Right ventricle myocardium superior (tissue), 1 donor: ENCODE measurements at regions not wholly inside any gene's neighbourhood (a gene's known extent, or its start where the extent isn't known, plus 50 kb on each side); places are given as distances from the start of the nearest gene placed in this dataset.
"Not testable (repeated sequence)": the region's sequence is repeated elsewhere in the genome, so short reads cannot be mapped to it uniquely, and the experiment has no call there.

Source experiments
- ATAC-seq: fragments of 200-7000 bp; cut with Tn5 transposase; one replicate; pipeline ENCODE4 v1.9.1; 2020; ENCODE audit warnings: mild to moderate bottlenecking; ENCODE audit not compliant: poor library complexity
- DNase-seq: peaks from one replicate; pipeline ENCODE4 v3.0.0-alpha.2; 2020
- intact Hi-C: fragments of 100-400 bp; cut with DNase I; formaldehyde crosslinking; loops from one replicate; pipeline ENCODE4 v1.11.2; 2022
- donor health status: DM: no; HTN: yes; CAD: no; lungs with severe emphysema.

DNA sequence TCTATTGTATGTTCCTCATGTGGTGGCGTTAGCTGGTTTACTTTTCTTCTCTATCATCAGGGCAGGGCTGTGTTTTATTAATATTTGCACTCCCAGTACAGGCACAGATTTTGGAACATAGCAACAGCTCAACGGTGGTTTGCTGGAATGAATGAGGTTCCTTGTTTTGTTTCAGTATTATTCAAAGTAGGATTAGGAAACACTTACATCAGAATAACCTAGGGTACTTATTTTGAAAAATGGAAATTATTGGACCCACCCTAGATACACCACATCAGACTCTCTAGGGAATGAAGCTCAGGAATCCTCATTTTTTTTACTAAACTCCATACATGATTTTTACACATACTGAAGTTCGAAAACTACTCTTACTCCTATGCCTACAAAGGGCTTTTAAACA lies 108.8 kb upstream of the ENPEP start:
- intact Hi-C loops = no loop called here
- no peak for ATAC-seq

DNA sequence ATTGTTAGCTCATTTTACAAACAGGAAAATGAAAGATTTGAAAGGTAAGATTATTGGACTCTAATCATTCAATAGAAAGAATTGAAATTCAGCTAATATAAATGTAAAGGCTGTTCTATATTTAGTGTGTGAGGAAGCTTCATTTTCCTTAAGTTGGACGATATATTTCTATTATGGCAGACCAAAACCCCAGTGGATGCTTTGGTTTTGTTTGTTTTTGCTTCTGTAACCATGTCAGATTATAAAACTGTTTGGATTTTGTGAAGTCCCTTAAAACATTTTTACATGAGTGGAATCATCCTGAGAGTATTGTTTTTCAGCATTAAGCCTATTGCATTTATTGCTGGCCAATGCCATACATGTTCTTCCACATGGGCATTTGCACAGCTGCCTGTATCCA lies 110.2 kb upstream of the ENPEP start:
- DNase-seq (no peak), ATAC-seq (no peak)
- intact Hi-C loops = no loop called here

More for the DNA sequence above, 108.8 kb upstream of the ENPEP start:
- no peak for DNase-seq

DNA sequence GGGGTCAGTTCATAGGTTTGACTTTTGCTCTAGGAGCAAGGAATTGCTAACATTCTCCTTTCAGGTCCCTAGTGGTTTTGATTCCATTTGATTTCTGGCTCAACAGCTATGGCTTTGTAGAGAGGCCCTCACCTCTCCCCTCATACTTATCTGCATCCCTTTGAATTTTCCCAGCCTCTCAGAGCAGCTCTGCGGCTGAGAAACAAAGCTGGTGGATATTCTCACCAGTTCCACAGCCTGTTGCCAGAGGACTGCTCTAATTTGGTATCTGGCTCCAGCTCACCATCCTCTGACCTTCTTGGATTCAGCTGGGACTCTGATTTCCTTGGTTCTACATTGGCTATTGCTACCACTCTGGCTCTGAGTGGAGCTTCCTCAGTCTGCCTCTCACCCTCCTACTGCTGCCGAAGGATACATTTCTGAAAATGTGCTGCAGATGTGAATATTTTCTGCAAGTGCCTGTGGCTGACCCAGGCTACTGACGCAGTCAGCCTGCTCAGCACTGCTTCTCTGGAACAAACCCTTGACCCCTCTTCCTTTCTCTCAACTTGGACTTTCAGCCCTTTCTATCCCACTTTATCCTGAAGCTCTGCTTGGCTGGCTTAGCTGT lies 110.9 kb upstream of the ENPEP start:
- peak; percentile 69 for ATAC-seq
- DNase-seq = no peak
- intact Hi-C loops = no loop called here

DNA sequence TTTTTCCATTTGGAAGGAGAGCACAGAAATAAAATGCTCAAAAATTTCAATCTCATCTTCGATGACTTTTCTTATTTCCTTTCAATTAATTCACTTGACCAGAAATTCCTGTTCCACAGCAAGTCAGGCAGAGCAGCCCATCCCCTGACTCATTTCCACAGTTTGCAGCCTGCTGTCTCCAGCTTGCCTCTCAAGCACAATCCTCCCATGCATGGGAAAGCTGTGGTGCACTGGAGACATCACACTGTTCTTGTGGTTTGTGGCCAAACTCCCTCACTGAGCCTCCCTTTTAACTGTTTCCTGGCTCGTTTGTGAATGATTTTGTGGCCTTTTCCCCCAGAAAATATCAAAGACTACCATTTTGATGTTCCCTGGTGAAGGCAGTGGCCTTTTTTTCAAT lies 114.0 kb upstream of the ENPEP start:
- intact Hi-C loops = no loop called here

DNA sequence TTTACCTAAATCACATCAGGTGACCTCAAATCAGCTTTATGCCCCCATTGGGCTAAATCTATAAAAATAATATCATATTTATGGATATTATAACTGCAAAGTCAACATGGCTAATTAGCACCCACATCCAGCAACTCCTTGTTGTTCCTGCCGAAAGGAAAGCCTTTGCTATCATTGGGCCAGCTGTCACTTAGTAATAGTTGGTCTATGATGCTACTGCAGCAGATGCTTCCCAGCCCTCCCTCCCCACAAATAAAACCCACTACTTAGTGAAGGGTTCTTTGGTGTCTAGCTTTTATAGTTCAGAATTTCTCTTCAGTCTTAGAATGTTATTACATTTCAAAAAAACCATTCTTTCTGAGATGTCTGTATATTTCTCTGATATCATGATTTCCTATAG lies 116.9 kb upstream of the ENPEP start:
- intact Hi-C loops = no loop called here
- no peak for ATAC-seq
- DNase-seq = no peak

More for the DNA sequence above, 114.0 kb upstream of the ENPEP start:
- DNase-seq = no peak
- ATAC-seq = no peak

DNA sequence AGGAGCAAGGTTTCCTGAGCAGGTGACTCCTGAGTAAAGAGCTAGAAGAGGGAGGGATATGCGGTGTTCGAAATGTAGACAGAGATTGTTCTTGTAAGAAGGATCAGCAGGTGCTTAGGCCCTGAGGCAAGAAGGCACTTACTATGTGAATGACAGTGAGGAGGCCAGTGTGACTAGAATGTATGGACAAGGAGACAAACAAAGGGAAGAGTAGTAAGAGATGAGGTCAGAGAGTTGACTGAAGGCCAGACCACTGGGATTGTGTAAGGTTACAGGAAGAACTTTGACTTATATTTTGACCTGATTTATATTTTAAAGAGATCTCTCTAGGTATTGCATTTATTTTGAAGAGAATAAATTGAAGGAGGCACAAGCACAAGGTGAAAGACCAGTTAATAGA lies 118.4 kb upstream of the ENPEP start:
- ATAC-seq (no peak), DNase-seq (no peak)
- intact Hi-C loops = no loop called here

DNA sequence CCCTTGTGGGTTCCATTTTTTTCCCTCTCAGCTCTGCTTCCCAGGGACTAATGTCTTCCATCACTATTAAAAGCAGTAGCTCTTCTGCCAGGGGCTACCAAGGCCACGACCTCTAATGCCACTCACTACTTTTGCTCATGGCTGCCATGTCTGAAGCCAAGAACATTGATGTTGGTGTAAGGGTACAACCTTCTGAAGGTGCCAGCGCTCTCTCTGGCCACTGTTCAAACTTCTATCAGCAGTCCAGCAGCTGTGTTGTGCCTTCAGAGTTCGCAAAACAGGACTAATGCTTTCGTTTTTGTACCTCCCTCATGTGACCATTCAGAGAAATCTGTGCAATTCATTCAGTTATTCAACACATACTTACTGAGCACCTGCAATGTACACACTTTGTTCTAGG lies 121.5 kb upstream of the ENPEP start:
- intact Hi-C loops = no loop called here
- no peak for DNase-seq
- ATAC-seq = no peak

DNA sequence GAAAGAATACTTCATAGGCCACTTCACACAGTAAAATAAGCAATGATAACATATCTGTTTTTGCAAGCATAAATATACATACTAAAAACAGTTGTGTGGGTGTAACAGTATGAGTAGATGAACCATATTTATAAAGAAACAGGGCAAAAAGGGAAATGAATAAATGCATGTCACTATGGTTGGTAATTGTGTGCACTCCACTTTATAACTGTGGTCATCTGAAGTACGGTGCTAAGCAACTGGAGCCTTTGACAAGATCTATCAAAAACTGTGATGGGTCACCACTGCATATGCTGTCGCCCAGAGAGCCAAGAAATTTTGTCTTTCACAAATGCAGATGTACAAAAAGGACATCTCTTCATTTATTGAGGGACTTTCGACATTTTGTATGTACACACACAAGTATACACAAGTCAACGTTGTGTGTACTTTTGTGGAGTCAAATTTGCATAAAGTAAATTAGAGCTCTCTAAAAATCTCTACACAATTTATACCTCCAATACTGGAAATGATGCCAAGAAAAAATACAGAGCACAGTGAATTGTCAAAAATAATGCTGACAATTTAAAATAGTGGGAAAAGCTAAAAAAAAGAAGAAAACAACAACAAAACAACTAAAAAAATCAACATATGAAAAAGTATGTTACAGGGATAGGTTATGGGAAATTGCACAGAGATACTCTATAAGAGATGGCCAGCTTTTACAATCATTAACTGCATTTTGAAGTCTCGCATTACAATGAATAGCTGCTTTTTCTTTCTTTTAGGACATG lies 123.1 kb upstream of the ENPEP start:
- no peak for DNase-seq
- intact Hi-C loops = no loop called here
- ATAC-seq = no peak

DNA sequence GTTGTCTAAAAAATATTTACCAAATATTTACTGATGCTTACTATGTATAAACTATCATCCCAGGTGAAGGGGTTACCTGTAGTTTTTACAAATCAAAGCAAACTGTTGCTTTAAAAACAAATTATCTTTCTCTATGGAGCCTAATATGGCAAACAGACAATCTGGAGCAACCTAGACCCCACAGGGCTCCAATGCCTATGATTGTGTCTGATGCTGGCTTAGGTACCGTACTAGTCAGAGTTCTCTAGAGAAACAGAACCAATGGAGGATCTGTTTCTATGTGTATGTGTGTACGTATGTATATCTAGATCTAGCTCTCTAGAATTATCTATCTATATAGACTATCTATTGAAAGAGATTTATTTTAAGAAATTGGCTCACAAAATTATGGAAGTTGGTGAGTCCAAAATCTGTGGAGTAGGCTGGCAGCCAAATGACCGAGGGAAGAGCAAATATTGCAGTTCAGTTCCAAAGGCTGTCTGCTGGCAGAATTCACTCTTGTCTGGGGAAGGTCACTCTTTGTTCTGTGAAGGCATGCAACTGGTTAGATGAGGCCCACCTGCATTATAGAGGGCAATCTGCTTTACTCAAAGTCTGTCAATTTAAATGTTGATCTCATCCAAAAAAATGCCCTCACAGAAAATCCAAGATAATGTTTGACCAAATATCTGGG lies 127.1 kb upstream of the ENPEP start:
- DNase-seq (no peak), ATAC-seq (no peak)
- intact Hi-C loops = no loop called here

DNA sequence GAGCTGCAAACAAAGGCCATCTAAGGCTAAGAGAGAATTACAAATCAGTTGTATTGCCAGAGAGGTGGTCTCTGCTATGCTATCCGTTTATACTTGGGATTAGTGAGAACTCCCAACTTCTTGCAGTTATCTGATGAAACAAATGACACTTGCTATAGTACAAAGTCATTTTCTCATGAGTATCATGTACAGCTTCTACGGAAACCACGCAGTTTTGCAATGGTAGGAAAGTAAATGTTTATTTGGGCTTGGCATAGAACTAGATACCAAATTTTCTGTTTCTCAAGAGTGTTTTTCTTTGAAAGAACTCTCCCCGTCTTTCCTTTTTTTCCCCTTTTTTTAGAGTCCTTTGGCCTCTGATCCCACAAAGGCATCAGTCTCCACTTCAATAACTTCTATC lies 128.2 kb upstream of the ENPEP start:
- no peak for DNase-seq
- intact Hi-C loops = no loop called here
- no peak for ATAC-seq

DNA sequence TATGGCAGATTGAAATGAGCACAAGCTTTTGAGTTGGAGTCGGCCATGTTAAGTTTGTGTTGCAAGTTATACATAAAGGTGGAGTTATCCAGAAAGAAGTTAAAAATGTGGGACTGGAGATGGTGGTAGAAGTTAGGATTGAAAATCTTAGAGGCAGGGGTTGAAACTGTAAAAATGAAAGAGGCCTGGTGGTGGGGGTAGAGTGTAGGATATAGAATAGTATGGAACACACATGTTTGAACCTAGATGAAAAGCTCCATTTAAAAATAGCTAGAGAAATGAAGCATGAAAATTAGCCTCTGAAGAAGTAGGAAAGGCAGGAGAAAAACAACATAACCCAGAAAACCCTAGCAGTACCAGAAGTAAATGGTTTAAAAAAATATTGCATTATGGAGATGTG lies 131.8 kb upstream of the ENPEP start:
- peak; percentile 59 for ATAC-seq
- DNase-seq = no peak
- intact Hi-C loops = loop anchor here (5.0 kb wide), 1 partner anchor 168 kb away; no protein-coding TSS in a partner anchor

DNA sequence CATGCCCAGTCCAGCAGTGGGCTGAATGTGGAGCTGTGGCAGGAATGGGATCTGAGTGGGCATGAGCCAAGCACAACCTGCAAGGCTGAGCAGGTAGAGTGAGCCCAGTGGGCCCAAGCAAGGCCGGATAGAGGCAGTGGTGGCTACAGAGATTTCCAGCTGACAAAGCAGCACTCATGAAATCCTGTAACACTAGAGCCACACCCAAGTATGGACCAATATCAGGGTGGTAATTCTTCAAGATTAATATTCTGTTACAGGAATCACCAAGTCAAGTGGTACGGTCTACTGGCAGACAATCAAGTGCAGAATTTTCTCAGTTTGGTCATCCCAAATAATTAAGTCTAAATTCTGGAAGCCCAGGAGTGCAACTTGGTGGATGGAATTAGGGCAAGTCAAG lies 132.4 kb upstream of the ENPEP start:
- ATAC-seq = no peak
- intact Hi-C loops = loop anchor here (5.0 kb wide), 1 partner anchor 169 kb away; no protein-coding TSS in a partner anchor

DNA sequence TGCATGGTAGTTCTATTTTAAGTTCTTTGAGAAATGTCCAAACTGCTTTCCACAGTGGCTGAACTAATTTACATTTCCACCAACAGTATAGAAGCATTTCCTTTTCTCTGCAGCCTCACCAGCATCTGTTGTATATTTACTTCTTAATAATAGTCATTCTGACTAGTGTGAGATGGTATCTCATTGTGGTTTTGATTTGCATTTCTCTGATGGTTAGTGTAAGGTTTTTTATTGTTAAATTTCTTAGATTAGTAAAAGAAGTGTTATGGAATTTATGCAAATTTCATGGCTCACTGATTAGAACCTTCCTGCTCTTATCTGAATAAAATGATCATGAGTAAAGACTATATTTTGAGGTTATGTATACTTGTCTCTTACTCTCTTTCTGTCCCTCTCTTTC lies 134.8 kb upstream of the ENPEP start:
- intact Hi-C loops = loop anchor here (5.0 kb wide), 1 partner anchor 171 kb away; no protein-coding TSS in a partner anchor
- DNase-seq, ATAC-seq: not testable (repeated sequence)

More for the DNA sequence above, 132.4 kb upstream of the ENPEP start:
- DNase-seq = no peak

DNA sequence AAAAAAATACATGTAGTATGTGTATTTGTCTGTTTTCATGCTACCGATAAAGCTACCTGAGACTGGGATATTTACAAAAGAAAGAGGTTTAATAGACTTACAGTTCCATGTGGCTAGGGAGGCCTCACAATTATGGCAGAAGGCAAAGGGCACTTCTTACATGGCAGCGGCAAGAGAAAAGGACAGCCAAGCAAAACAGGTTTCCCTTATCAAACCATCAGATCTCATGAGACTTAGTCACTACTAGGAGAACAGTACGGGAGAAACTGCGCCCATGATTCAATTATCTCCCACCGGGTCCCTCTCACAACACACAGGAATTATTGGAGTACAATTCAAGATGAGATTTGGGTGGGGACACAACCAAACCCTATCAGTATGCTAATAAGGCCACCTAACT lies 137.0 kb upstream of the ELOVL6 start:
- DNase-seq (no peak), ATAC-seq (no peak)
- intact Hi-C loops = no loop called here

DNA sequence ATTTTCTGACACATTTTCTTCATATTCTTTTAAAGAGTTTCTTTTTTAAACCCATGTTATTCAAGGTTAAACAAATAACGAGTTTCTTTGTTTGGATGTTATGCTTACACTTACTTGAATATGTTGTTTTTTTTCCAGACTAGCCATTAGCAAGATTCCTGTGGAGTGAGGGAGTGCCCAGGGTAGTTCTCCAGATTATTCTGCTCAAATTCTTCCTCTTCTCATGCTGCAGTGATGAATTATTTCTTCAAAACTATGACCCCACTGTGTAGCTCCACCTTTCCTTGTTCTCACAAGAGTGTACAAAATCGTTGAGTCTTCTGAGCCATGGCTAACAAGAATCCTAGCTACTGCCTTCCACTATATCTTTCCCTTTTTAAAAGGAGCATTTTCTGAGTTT lies 134.1 kb upstream of the ELOVL6 start:
- intact Hi-C loops = no loop called here
- ATAC-seq (no peak), DNase-seq (no peak)

DNA sequence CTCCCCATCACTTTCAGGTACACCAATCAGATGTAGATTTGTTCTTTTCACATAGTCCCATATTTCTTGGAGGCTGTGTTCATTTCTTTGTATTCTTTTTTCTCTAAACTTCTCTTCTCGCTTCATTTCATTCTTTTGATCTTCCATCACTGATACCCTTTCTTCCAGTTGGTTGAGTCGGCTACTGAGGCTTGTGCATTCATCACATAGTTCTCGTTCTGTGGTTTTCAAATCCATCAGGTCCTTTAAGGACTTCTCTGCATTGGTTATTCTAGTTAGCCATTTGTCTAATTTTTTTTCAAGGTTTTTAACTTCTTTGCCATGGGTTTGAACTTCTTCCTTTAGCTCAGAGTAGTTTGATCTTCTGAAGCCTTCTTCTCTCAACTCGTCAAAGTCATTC lies 128.0 kb upstream of the ELOVL6 start:
- ATAC-seq, intact Hi-C loops, DNase-seq: not testable (repeated sequence)

DNA sequence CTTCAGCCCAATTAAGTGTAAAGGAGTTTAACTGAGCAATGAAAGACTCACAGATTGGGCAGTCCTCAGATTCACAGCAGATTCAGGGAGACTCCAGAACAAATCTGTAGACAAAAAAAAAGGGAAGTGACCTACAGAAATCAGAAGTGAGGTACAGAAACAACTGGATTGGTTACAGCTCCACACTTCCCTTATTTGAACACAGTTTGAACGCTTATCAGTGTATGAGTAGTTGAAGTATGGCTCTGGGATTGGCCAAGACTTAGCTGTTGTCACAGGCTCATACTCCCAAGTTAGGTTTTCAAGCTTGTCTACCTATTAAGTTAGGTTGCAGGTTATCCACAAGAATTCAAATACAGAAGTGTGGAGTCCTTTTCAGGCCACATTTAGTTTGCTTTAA lies 112.4 kb upstream of the ELOVL6 start:
- intact Hi-C loops = loop anchor here (10.0 kb wide), 1 partner anchor 204 kb away; no protein-coding TSS in a partner anchor
- ATAC-seq = no peak
- no peak for DNase-seq

DNA sequence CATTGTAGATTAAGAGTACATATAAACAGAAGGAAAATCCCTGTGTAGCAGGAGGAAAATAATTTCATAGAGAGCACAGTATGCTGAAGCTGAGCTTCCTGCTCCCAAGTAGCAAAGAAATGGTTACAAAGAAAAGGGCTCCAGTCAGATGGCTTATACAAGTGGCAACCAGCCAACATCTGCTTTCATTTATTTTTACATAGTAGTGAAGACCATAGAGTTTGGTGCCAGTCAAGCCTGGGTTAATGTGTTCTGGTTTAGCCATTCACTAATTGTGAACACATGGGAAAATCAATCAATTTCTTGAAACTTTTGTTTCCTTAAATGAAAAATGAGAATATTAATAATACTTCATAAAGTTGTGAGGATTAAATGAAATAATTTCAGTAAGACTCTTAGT lies 111.3 kb upstream of the ELOVL6 start:
- DNase-seq (no peak), ATAC-seq (no peak)
- intact Hi-C loops = loop anchor here (10.0 kb wide), 1 partner anchor 205 kb away; no protein-coding TSS in a partner anchor

DNA sequence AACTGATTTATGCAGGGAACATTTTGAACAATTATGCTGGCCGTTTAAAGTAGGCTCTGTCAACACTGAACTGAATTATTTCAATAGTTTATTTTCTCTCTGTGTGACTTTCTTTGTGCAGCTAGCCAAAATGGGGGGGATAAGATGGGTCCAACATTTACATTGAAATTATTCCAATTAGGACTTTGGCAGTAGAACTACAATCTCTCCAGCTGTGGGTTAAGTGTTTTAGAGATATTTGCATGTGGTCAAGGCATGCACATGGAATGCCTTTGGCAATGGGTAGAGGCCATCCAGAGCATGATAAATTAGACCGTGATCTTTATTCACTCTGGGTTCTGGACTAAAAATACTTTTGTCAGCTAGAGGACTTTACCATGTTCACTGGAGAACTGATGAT lies 107.9 kb upstream of the ELOVL6 start:
- no peak for DNase-seq
- intact Hi-C loops = no loop called here
- peak; percentile 25 for ATAC-seq

DNA sequence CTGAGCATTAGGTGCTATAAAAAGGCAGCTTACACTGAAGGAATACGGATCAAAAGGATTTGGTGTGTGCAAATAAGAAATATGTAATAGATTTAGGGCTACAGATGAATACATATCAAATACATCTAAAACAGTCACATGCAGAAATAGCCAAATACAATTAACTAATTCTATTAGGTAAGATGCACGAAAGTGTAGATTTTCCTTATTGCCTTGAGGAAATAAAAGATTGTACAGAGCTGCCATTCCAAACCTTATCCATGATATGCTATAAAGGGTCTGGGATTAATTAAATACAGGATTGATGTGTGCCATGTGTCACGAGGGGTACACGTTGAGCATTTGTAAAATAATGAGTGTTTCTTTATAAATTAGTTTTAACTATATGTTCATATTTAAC lies 107.0 kb upstream of the ELOVL6 start:
- DNase-seq (no peak), ATAC-seq (no peak)
- intact Hi-C loops = no loop called here
